22Rv1 (cell line): ENCODE measurements at regions not wholly inside any gene's neighbourhood (a gene's known extent, or its start where the extent isn't known, plus 50 kb on each side); places are given as distances from the start of the nearest gene placed in this dataset.

ENCODE experiments used
- ZFX ChIP-seq: fragments of 450-650 bp; IDR thresholded peaks from 2 replicates; pipeline ENCODE4 v1.6.1; 2017; ENCODE audit warnings: antibody characterized with exemption, borderline replicate concordance
- TF ChIP-seq, protein P1 (sequence below): fragments of 450-650 bp; IDR thresholded peaks from 2 replicates; pipeline ENCODE4 v1.5.1; 2017; ENCODE audit warnings: mild to moderate bottlenecking

DNA sequence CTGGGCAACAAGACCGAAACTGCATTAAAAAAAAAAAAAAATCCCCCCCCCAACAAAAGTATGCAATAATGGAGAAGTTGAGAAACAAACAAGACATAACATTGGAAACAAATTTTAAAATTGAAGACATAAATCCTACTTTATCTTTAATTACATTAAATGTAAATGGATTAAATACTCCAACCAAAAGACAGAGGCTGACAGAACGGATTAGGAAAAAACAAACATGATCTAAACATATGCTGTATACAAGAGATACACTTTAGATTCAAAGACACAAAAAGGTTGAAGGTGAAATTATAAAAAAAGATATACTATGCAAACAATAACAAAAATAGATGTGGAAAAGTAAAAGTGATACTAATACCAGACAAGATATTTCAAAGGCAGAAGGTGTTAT, 350.8 kb upstream of the RGPD4 start:
- TF ChIP-seq, protein P1, sequence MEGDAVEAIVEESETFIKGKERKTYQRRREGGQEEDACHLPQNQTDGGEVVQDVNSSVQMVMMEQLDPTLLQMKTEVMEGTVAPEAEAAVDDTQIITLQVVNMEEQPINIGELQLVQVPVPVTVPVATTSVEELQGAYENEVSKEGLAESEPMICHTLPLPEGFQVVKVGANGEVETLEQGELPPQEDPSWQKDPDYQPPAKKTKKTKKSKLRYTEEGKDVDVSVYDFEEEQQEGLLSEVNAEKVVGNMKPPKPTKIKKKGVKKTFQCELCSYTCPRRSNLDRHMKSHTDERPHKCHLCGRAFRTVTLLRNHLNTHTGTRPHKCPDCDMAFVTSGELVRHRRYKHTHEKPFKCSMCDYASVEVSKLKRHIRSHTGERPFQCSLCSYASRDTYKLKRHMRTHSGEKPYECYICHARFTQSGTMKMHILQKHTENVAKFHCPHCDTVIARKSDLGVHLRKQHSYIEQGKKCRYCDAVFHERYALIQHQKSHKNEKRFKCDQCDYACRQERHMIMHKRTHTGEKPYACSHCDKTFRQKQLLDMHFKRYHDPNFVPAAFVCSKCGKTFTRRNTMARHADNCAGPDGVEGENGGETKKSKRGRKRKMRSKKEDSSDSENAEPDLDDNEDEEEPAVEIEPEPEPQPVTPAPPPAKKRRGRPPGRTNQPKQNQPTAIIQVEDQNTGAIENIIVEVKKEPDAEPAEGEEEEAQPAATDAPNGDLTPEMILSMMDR, result no peak
- no peak for TF ChIP-seq ZFX
